ENCODE measurements at regions not wholly inside any gene's neighbourhood (a gene's known extent, or its start where the extent isn't known, plus 50 kb on each side); places are given as distances from the start of the nearest gene placed in this dataset.
A peak's percentile ranks its signal among the peaks of the same experiment; 100 is the strongest.

DNA sequence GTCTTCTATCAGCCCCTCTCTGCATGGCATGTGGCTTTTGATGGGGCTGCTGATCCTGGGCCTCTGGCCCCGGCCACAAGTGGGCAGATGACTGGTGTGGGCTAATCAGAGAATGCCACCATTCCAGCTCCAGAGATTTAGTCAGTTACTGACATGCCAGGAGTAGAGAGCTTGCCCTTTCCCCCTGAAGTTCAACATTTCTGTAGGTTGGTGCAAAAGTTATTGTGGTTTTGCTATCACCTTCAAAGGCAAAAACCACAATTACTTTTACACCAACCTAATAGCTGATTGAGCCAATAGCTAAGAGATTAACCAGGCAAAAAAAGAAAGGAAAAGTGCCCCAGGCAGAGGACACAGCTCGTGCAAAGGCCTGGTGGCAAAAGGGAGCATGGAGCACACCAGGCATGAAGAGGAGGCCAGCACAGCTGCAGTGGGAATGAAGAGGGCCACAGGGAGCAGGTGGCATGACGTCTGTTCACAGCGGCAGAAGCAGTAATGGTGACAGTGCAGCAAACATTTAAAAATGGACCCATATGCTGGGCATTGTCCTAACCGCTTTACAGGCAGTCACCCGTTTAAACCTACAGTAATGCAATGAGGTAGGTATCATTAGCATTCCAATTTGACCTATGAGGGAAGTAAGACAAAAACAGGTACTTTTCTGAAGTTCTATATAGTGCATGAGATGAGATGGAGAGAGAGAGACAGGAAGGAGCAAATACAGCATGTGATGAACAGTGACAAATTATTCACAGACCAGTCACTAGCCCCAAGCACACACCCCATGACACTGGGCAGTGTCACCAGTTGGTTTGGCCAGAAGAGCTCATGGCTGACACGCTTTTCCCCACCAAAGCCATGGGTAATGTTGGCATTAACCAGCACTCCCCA, 373.0 kb upstream of the PROK2 start:
- no peak overlapping the region for H2AFZ ChIP-seq (ENCODE audit: low read length)
- peaks cover 5 to 8% of the 10 kb centered on the region in 2 experiments; a peak in 2 of 4 replicates for H3K9me3 ChIP-seq (ENCODE audit: insufficient read depth in 2 of 2, low read depth in 1 of 2, low read length in 1 of 2)
- DNase-seq (ENCODE audit: low read depth in 1 of 2, low spot score in 2 of 2), result no peak
- H3K56ac ChIP-seq (replicated peaks; ENCODE audit: insufficient read length, low read depth, low read length), result no peak overlapping the region
- H3K14ac ChIP-seq (ENCODE audit: insufficient read length), result no peak overlapping the region
- H2BK120ac ChIP-seq (replicated peaks; ENCODE audit: low read depth, low read length), result no peak overlapping the region
- H4K5ac ChIP-seq (ENCODE audit: insufficient read length, low read depth, low read length), result no peak overlapping the region
- H2AK5ac ChIP-seq (ENCODE audit: low read depth, low read length), result 0 out of 2 replicates have a peak overlapping the region, but pooled peaks have one; percentile 82
- H3K4ac ChIP-seq (replicated peaks; ENCODE audit: insufficient read length, low read depth, low read length), result no peak overlapping the region
- H3K18ac ChIP-seq (ENCODE audit: extremely low read depth, low read length), result 0 out of 2 replicates have a peak overlapping the region, but pooled peaks have one; percentile 56
- WGBS, 2 experiments (ENCODE audit: extremely low coverage in 1 of 2, insufficient coverage in 1 of 2, insufficient read length in 1 of 2, insufficient replicate concordance in 2 of 2, low coverage in 1 of 2, low lambda C conversion rate in 2 of 2, missing lambda C conversion rate in 1 of 2), result 83% methylated on average over 7 of the region's 7 CpGs; no CpG with 5 or more reads in 1 of the 2 experiments
- no peak overlapping the region for H4K8ac ChIP-seq (ENCODE audit: extremely low read depth, insufficient read depth, low read length)
- POLR2A ChIA-PET (ENCODE audit: partially characterized antibody), result no interaction called here
- no peak overlapping the region; the same call in 1 of the 2 replicates for H2BK12ac ChIP-seq (ENCODE audit: low read depth, low read length)
- no peaks in the 10 kb centered on the region for H4K20me1 ChIP-seq (replicated peaks in 1 of 2; ENCODE audit: control insufficient read depth in 1 of 2, insufficient read depth in 2 of 2, low read length in 2 of 2)
- H3K23ac ChIP-seq (ENCODE audit: insufficient read length), result no peak overlapping the region
- H2BK20ac ChIP-seq (ENCODE audit: low read length), result no peak overlapping the region
- H4K91ac ChIP-seq (replicated peaks; ENCODE audit: insufficient read length, low read length), result no peak overlapping the region
- H2BK5ac ChIP-seq (ENCODE audit: low read depth, low read length), result no peak overlapping the region
- H3K27me3 ChIP-seq (replicated peaks in 1 of 4; ENCODE audit: control insufficient read depth in 3 of 4, extremely low read depth in 1 of 4, insufficient read depth in 3 of 4, low read length in 3 of 4), result no peaks in the 10 kb centered on the region
- CTCF ChIA-PET (ENCODE audit: partially characterized antibody), result interaction anchor here (0.7 to 1.5 kb wide), 6 partner anchors 11 to 232 kb away, joined by 3 to 4 read pairs (median 3); no protein-coding TSS in a partner anchor
- no peak overlapping the region for H2BK15ac ChIP-seq (ENCODE audit: low read length)
- H3K4me1 ChIP-seq (replicated peaks in 1 of 4; ENCODE audit: control insufficient read depth in 3 of 4, insufficient read depth in 4 of 4, low read length in 3 of 4), result no peaks in the 10 kb centered on the region
- H3K9ac ChIP-seq (replicated peaks in 1 of 4; ENCODE audit: extremely low read depth in 1 of 4, low read depth in 3 of 4, low read length in 3 of 4), result no peak overlapping the region
- no peaks in the 10 kb centered on the region for H3K79me1 ChIP-seq (ENCODE audit: low read depth, low read length)
- no peaks in the 10 kb centered on the region for H3K79me2 ChIP-seq (ENCODE audit: control insufficient read depth in 1 of 2, insufficient read depth in 2 of 2, low read length in 2 of 2)
- H3K4me2 ChIP-seq (ENCODE audit: insufficient read depth in 1 of 2, low read depth in 2 of 2, low read length in 2 of 2), result no peak overlapping the region
- FAIRE-seq, result no peak
- no peaks in the 10 kb centered on the region; the same call in 1 of the 2 replicates for H3K23me2 ChIP-seq (ENCODE audit: low read depth, low read length)
- H3K4me3 ChIP-seq (ENCODE audit: extremely low read depth in 1 of 4, insufficient read depth in 2 of 4, low read depth in 3 of 4, low read length in 4 of 4), result no peak overlapping the region
- H3K36me3 ChIP-seq (ENCODE audit: control insufficient read depth in 2 of 4, insufficient read depth in 4 of 4, low read length in 3 of 4), result no peaks in the 10 kb centered on the region
- no peak overlapping the region for H3K27ac ChIP-seq (ENCODE audit: low read depth, low read length)
- TF ChIP-seq RFX5 (IDR thresholded peaks at IDR 0.05; ENCODE audit: borderline replicate concordance, low read depth, low read length) (no peak), SAP30 (IDR thresholded peaks at IDR 0.05; ENCODE audit: insufficient read depth, insufficient replicate concordance, low read length) (no peak), POLR2A (IDR thresholded peaks at IDR 0.05; ENCODE audit: control extremely low read depth in 1 of 2, low read depth in 2 of 2, low read length in 2 of 2) (no peak), CHD2 (IDR thresholded peaks at IDR 0.05; ENCODE audit: low read length) (no peak), CBX8 (IDR thresholded peaks at IDR 0.05; ENCODE audit: borderline replicate concordance, low read depth, low read length) (no peak), TBP (IDR thresholded peaks at IDR 0.05; ENCODE audit: low read depth, low read length) (no peak), SIRT6 (IDR thresholded peaks at IDR 0.05; ENCODE audit: low read length) (no peak), ZNF274 (IDR thresholded peaks at IDR 0.05; ENCODE audit: borderline replicate concordance, extremely low read depth, low read length) (no peak), GABPA (IDR thresholded peaks at IDR 0.05; ENCODE audit: borderline replicate concordance, insufficient read depth, low read length) (no peak), RBBP5 (IDR thresholded peaks at IDR 0.05; ENCODE audit: borderline replicate concordance, low read depth, low read length) (no peak), BCL11A (IDR thresholded peaks at IDR 0.05; ENCODE audit: low read depth in 2 of 2, low read length in 2 of 2) (no peak)
- TF ChIP-seq, protein P1, sequence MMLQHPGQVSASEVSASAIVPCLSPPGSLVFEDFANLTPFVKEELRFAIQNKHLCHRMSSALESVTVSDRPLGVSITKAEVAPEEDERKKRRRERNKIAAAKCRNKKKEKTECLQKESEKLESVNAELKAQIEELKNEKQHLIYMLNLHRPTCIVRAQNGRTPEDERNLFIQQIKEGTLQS (IDR thresholded peaks at IDR 0.05; ENCODE audit: insufficient read depth, low read depth, low read length), result no peak

All from H1 (cell line).